NT2/D1 (cell line): ENCODE measurements at regions not wholly inside any gene's neighbourhood (a gene's known extent, or its start where the extent isn't known, plus 50 kb on each side); places are given as distances from the start of the nearest gene placed in this dataset.

Experiments
- DNase-seq: peaks from one replicate; pipeline ENCODE4 v3.0.0-alpha.2; 2011; ENCODE audit warnings: low read depth, low spot score
- H3K27me3 ChIP-seq: 2 replicates; pipeline ENCODE4 v1.6.0; 2011; ENCODE audit warnings: mild to moderate bottlenecking; ENCODE audit not compliant: insufficient read length, insufficient read depth
- H3K36me3 ChIP-seq: 2 replicates; pipeline ENCODE4 v1.6.1; 2011; ENCODE audit warnings: mild to moderate bottlenecking, low read length, mixed read lengths; ENCODE audit not compliant: insufficient read depth, insufficient read length
- H3K4me1 ChIP-seq: 2 replicates; pipeline ENCODE4 v1.5.1; 2011; ENCODE audit not compliant: insufficient read depth, insufficient read length
- H3K4me3 ChIP-seq: 2 replicates; pipeline ENCODE4 v1.5.1; 2011; ENCODE audit warnings: low read depth; ENCODE audit not compliant: insufficient read length
- H3K9ac ChIP-seq: 2 replicates; pipeline ENCODE4 v1.6.0; 2011; ENCODE audit warnings: low read depth; ENCODE audit not compliant: insufficient read length
- H3K9me3 ChIP-seq: 2 replicates; pipeline ENCODE4 v1.5.1; 2011; ENCODE audit warnings: mild to moderate bottlenecking, low read length; ENCODE audit not compliant: insufficient read depth
- SUZ12 ChIP-seq: IDR thresholded peaks from 2 replicates; pipeline ENCODE4 v1.6.1; 2011; ENCODE audit not compliant: insufficient read length, insufficient read depth; ENCODE audit errors: extremely low read depth
- YY1 ChIP-seq: IDR thresholded peaks from 2 replicates; pipeline ENCODE4 v1.6.1; 2011; ENCODE audit not compliant: insufficient read length, insufficient read depth
- ZNF274 ChIP-seq: IDR thresholded peaks from 2 replicates; pipeline ENCODE4 v1.6.1; 2011; ENCODE audit warnings: mild to moderate bottlenecking, low read depth, low read length

- Histone ChIP-seq H3K27me3 (no peaks in the 10 kb centered on the region), H3K9me3 (no peaks in the 10 kb centered on the region), H3K36me3 (peaks cover 23% of the 10 kb centered on the region), H3K9ac (no peak overlapping the region), H3K4me3 (no peak overlapping the region), H3K4me1 (peaks cover 6% of the 10 kb centered on the region)
- no peak for DNase-seq
- TF ChIP-seq YY1: no peak
- no peak for TF ChIP-seq ZNF274
These were observed 574.3 kb upstream of the DIPK2B start for GRCh38 chrX:45774961-45775360.

GRCh38 chrX:45773572-45773971 lies 572.9 kb upstream of the DIPK2B start:
- Histone ChIP-seq H3K9ac (no peak overlapping the region), H3K36me3 (peaks cover 31% of the 10 kb centered on the region), H3K4me3 (no peak overlapping the region), H3K27me3 (no peaks in the 10 kb centered on the region), H3K4me1 (peaks cover 6% of the 10 kb centered on the region), H3K9me3 (no peaks in the 10 kb centered on the region)
- DNase-seq: no peak
- no peak for TF ChIP-seq YY1
- TF ChIP-seq ZNF274: no peak
- TF ChIP-seq SUZ12: no peak

- H3K4me1 ChIP-seq: peaks cover 6% of the 10 kb centered on the region
- H3K36me3 ChIP-seq: peaks cover 34% of the 10 kb centered on the region
- no peak for DNase-seq
- TF ChIP-seq SUZ12 (no peak), ZNF274 (no peak), YY1 (no peak)
- no peak overlapping the region for H3K9ac ChIP-seq
- H3K4me3 ChIP-seq: no peak overlapping the region
- no peaks in the 10 kb centered on the region for H3K9me3 ChIP-seq
- no peaks in the 10 kb centered on the region for H3K27me3 ChIP-seq
These were observed 571.1 kb upstream of the DIPK2B start for GRCh38 chrX:45771560-45772340.

- DNase-seq: no peak
- Histone ChIP-seq H3K9me3 (no peaks in the 10 kb centered on the region), H3K4me3 (no peak overlapping the region), H3K36me3 (peaks cover 34% of the 10 kb centered on the region), H3K4me1 (peaks cover 6% of the 10 kb centered on the region), H3K9ac (no peak overlapping the region), H3K27me3 (no peaks in the 10 kb centered on the region)
- TF ChIP-seq ZNF274 (no peak), YY1 (no peak), SUZ12 (no peak)
These were observed 570.4 kb upstream of the DIPK2B start for GRCh38 chrX:45771114-45771513.

- Histone ChIP-seq H3K9ac (no peak overlapping the region), H3K36me3 (peaks cover 38% of the 10 kb centered on the region), H3K27me3 (no peaks in the 10 kb centered on the region), H3K9me3 (no peaks in the 10 kb centered on the region), H3K4me1 (peaks cover 8% of the 10 kb centered on the region), H3K4me3 (no peak overlapping the region)
- DNase-seq: no peak
- TF ChIP-seq SUZ12 (no peak), YY1 (no peak), ZNF274 (no peak)
These were observed 569.3 kb upstream of the DIPK2B start for GRCh38 chrX:45769761-45770582.

GRCh38 chrX:45768666-45769236 lies 568.1 kb upstream of the DIPK2B start:
- Histone ChIP-seq H3K36me3 (peaks cover 37% of the 10 kb centered on the region), H3K9ac (no peak overlapping the region), H3K9me3 (no peaks in the 10 kb centered on the region), H3K4me1 (peaks cover 6% of the 10 kb centered on the region), H3K4me3 (no peak overlapping the region), H3K27me3 (no peaks in the 10 kb centered on the region)
- DNase-seq: no peak
- TF ChIP-seq ZNF274 (no peak), YY1 (no peak), SUZ12 (no peak)

GRCh38 chrX:45766981-45767501 lies 566.4 kb upstream of the DIPK2B start:
- DNase-seq: no peak
- H3K4me3 ChIP-seq: no peak overlapping the region
- H3K27me3 ChIP-seq: no peaks in the 10 kb centered on the region
- H3K9me3 ChIP-seq: no peaks in the 10 kb centered on the region
- peaks cover 6% of the 10 kb centered on the region for H3K4me1 ChIP-seq
- H3K9ac ChIP-seq: no peak overlapping the region
- no peak for TF ChIP-seq YY1
- TF ChIP-seq SUZ12: no peak
- TF ChIP-seq ZNF274: no peak
- peaks cover 36% of the 10 kb centered on the region for H3K36me3 ChIP-seq
